Endothelial cell of umbilical vein (primary cell): ENCODE measurements at regions not wholly inside any gene's neighbourhood (a gene's known extent, or its start where the extent isn't known, plus 50 kb on each side); places are given as distances from the start of the nearest gene placed in this dataset.

Source experiments
- BruUV-seq: library from RNA; stranded (reverse); fragments of 400-500 nt; replicated peaks from 2 replicates; lab custom pipeline; 2021; lab: Mats Ljungman, UMichigan
- CTCF ChIA-PET: fragments of 300-600, 350-600 bp; sonication (Branson Sonifier 250); formaldehyde crosslinking; loops from one replicate; lab custom pipeline; 2021; ENCODE audit warnings: antibody characterized with exemption, inconsistent platforms; lab: Charles Lee
- POLR2A ChIA-PET: fragments of 300-600, 350-600 bp; sonication (Branson Sonifier 250); formaldehyde crosslinking; loops from one replicate; lab custom pipeline; 2021; ENCODE audit warnings: antibody characterized with exemption, inconsistent platforms; lab: Charles Lee
- DNase-seq: peaks from one replicate; pipeline ENCODE4 v3.0.0-alpha.2; 2011; ENCODE audit warnings: low read depth, low spot score
- FAIRE-seq: peaks from 2 replicates; lab custom pipeline; 2011; peaks lifted over from hg19 to GRCh38; lab: Jason Lieb, UNC
- H2AFZ ChIP-seq: 2 replicates; pipeline ENCODE4 v1.6.0; 2012; ENCODE audit warnings: low read depth, low read length, control low read depth, inconsistent platforms
- H3K27ac ChIP-seq: 2 replicates; pipeline ENCODE4 v1.5.1; 2011; ENCODE audit warnings: low read depth, mild to moderate bottlenecking, control low read depth, low read length, moderate library complexity; ENCODE audit not compliant: insufficient read depth
- H3K27me3 ChIP-seq, 2 experiments: 2 replicates each; pipeline versions ENCODE4 v1.6.0 to v1.6.1; 2011; ENCODE audit warnings: low read length in 2 of 2, mixed read lengths in 1 of 2; ENCODE audit not compliant: control insufficient read depth in 2 of 2, insufficient read depth in 2 of 2
- H3K36me3 ChIP-seq, 2 experiments: 2 replicates in 1 of 2; 3 replicates in 1 of 2; pipeline ENCODE4 v1.5.1; 2011; ENCODE audit warnings: low read length in 2 of 2, mild to moderate bottlenecking in 1 of 2, moderate library complexity in 1 of 2; ENCODE audit not compliant: control insufficient read depth in 2 of 2, insufficient read depth in 2 of 2; ENCODE audit errors: extremely low read depth in 1 of 2
- H3K4me1 ChIP-seq: 3 replicates; pipeline ENCODE4 v1.5.1; 2011; ENCODE audit warnings: mild to moderate bottlenecking, low read length; ENCODE audit not compliant: control insufficient read depth, insufficient read depth; ENCODE audit errors: extremely low read depth
- H3K4me2 ChIP-seq: 2 replicates; pipeline ENCODE4 v1.6.1; 2011; ENCODE audit warnings: low read length, control low read depth, mixed read lengths; ENCODE audit not compliant: insufficient read depth
- H3K4me3 ChIP-seq, 3 experiments: fragments of 200-600 bp in 1 of 3; sonication (generic), shearing (Covaris generic) in 1 of 3; replicated peaks in 1 of 3; 2 replicates each; pipeline ENCODE4 v1.5.1; 2011 to 2016; ENCODE audit warnings: control low read depth in 3 of 3, low read length in 3 of 3, mild to moderate bottlenecking in 2 of 3, inconsistent platforms in 1 of 3, low read depth in 1 of 3, moderate library complexity in 1 of 3; ENCODE audit not compliant: insufficient read depth in 1 of 3
- H3K79me2 ChIP-seq: 2 replicates; pipeline ENCODE4 v1.6.0; 2012; ENCODE audit warnings: low read length, inconsistent platforms; ENCODE audit not compliant: control insufficient read depth, insufficient read depth
- H3K9ac ChIP-seq: replicated peaks from 2 replicates; pipeline ENCODE3; 2011; ENCODE audit warnings: low read length, control low read depth; ENCODE audit not compliant: insufficient read depth; ENCODE audit errors: extremely low read depth
- H3K9me1 ChIP-seq: replicated peaks from 3 replicates; pipeline ENCODE4 v1.6.0; 2011; ENCODE audit warnings: mild to moderate bottlenecking, low read length; ENCODE audit not compliant: control insufficient read depth, insufficient read depth; ENCODE audit errors: extremely low read depth
- H3K9me3 ChIP-seq: replicated peaks from 2 replicates; pipeline ENCODE4 v1.5.1; 2012; ENCODE audit warnings: low read length, inconsistent platforms; ENCODE audit not compliant: control insufficient read depth, insufficient read depth
- H4K20me1 ChIP-seq: replicated peaks from 2 replicates; pipeline ENCODE3; 2011; ENCODE audit warnings: mild to moderate bottlenecking, low read length; ENCODE audit not compliant: control insufficient read depth, insufficient read depth; ENCODE audit errors: extremely low read depth
- CTCF ChIP-seq, 2 donors: IDR thresholded peaks; 1 replicate in 1 of 2; 2 replicates in 1 of 2; pipeline ENCODE4 v1.5.1; 2011; ENCODE audit warnings: low read length in 2 of 2, mild to moderate bottlenecking in 2 of 2, moderate library complexity in 2 of 2, control low read depth in 1 of 2, inconsistent platforms in 1 of 2, low read depth in 1 of 2; ENCODE audit not compliant: insufficient read depth in 1 of 2; ENCODE audit errors: extremely low read depth in 1 of 2
- EZH2 ChIP-seq: IDR thresholded peaks from 2 replicates; pipeline ENCODE4 v1.6.1; 2012; ENCODE audit warnings: borderline replicate concordance, low read depth, mild to moderate bottlenecking, moderate library complexity, low read length, inconsistent platforms; ENCODE audit not compliant: severe bottlenecking
- FOS ChIP-seq: IDR thresholded peaks from 2 replicates; pipeline ENCODE4 v1.6.1; 2011; ENCODE audit warnings: mild to moderate bottlenecking, low read length, moderate library complexity, borderline replicate concordance; ENCODE audit not compliant: insufficient read depth
- GATA2 ChIP-seq: IDR thresholded peaks from 2 replicates; pipeline ENCODE4 v1.7.0; 2011; ENCODE audit warnings: low read depth, mild to moderate bottlenecking, moderate library complexity, mixed read lengths, low read length; ENCODE audit not compliant: insufficient read length, insufficient read depth
- JUN ChIP-seq: IDR thresholded peaks from 2 replicates; pipeline ENCODE4 v1.6.1; 2011; ENCODE audit warnings: borderline replicate concordance, low read depth; ENCODE audit not compliant: insufficient read length, insufficient read depth
- MAX ChIP-seq: IDR thresholded peaks from 2 replicates; pipeline ENCODE4 v1.6.1; 2011; ENCODE audit not compliant: insufficient read depth, insufficient read length
- MYC ChIP-seq: IDR thresholded peaks from one replicate; pipeline ENCODE4 v1.6.1; 2011; ENCODE audit warnings: mild to moderate bottlenecking, low read depth, low read length
- POLR2A ChIP-seq: IDR thresholded peaks from 2 replicates; pipeline ENCODE4 v1.6.1; 2012; ENCODE audit warnings: low read depth, mild to moderate bottlenecking, control low read depth, low read length
- POLR2AphosphoS5 ChIP-seq: IDR thresholded peaks from 2 replicates; pipeline ENCODE4 v1.6.1; 2012; ENCODE audit warnings: low read depth, mild to moderate bottlenecking, control low read depth, low read length, moderate library complexity; ENCODE audit not compliant: insufficient read depth
- dilution Hi-C: fragments of 300-500 bp; cut with MboI; formaldehyde crosslinking; loops from one replicate; pipeline ENCODE4 v1.15.0; 2019; ENCODE audit warnings: low sequenced_read_pairs; ENCODE audit not compliant: extremely low pct_ligation_motif_present
- intact Hi-C: fragments of 100-400 bp; cut with micrococcal nuclease; formaldehyde crosslinking; loops from one replicate; pipeline ENCODE4 v1.10.0; 2022

DNA sequence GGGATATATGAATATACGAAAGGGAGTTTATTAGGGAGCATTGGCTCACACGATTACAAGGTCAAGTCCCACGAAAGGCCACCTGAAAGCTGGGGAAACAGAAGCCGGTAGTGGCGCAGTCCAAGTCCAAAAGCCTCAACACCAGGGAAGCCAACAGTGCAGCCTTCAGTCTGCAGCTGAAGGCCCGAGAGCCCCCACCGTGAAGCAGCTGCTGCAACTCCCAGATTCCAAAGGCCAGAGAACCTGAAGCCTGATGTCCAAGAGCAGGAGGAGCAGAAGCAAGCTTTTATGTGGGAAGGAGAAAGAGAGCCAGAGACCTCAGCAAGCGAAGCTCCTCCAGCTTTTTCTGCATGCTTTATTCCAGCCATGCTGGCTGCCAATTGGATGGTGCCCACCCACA is 275.8 kb downstream of the PTTG2 start:
- Histone ChIP-seq H3K36me3 (no peaks in the 10 kb centered on the region), H3K4me2 (no peak overlapping the region), H3K79me2 (no peaks in the 10 kb centered on the region), H4K20me1 (no peaks in the 10 kb centered on the region), H3K4me3 (no peak overlapping the region), H3K4me1 (peaks cover 12% of the 10 kb centered on the region), H3K9me1 (no peaks in the 10 kb centered on the region), H2AFZ (no peak overlapping the region), H3K27ac (no peak overlapping the region), H3K27me3 (no peaks in the 10 kb centered on the region), H3K9ac (no peak overlapping the region), H3K9me3 (no peaks in the 10 kb centered on the region)
- intact Hi-C loops = loop anchor here (5.0 kb wide), 1 partner anchor 44 kb away; no protein-coding TSS in a partner anchor
- no TSS peak for BruUV-seq
- dilution Hi-C loops = no loop called here
- no peak for FAIRE-seq
- POLR2A ChIA-PET = no interaction called here
- CTCF ChIA-PET = interaction anchor here (1.6 to 2.7 kb wide), 2 partner anchors 24 to 83 kb away, joined by 4 to 8 read pairs; no protein-coding TSS in a partner anchor
- no peak for DNase-seq
- no peak for TF ChIP-seq FOS
- no peak for TF ChIP-seq POLR2A
- TF ChIP-seq POLR2AphosphoS5 = no peak
- no peak for TF ChIP-seq MAX
- TF ChIP-seq EZH2 = no peak
- TF ChIP-seq MYC = no peak

- POLR2A ChIA-PET = no interaction called here
- CTCF ChIA-PET = interaction anchor here (1.6 to 2.7 kb wide), 2 partner anchors 24 to 83 kb away, joined by 4 to 8 read pairs; no protein-coding TSS in a partner anchor
- no TSS peak for BruUV-seq
- TF ChIP-seq POLR2AphosphoS5 (no peak), GATA2 (no peak), CTCF (IDR thresholded peaks at IDR 0.05; ENCODE audit: extremely low read depth in 1 of 2, insufficient read depth in 1 of 2, low read depth in 1 of 2, low read length in 2 of 2) (no peak), EZH2 (no peak), MYC (no peak), JUN (no peak)
- intact Hi-C loops = loop anchor here (5.0 kb wide), 1 partner anchor 44 kb away; no protein-coding TSS in a partner anchor
- peaks cover 12% of the 10 kb centered on the region for H3K4me1 ChIP-seq
- H3K9me3 ChIP-seq = no peaks in the 10 kb centered on the region
- H3K79me2 ChIP-seq = no peaks in the 10 kb centered on the region
- H3K4me3 ChIP-seq = no peak overlapping the region
- no peaks in the 10 kb centered on the region for H3K27me3 ChIP-seq
- H3K27ac ChIP-seq = peak overlapping the region; percentile 61
- no peaks in the 10 kb centered on the region for H4K20me1 ChIP-seq
- dilution Hi-C loops = no loop called here
- H3K36me3 ChIP-seq = no peaks in the 10 kb centered on the region
- FAIRE-seq (peak; percentile 24), DNase-seq (no peak)
- peak overlapping the region; percentile 74 for H2AFZ ChIP-seq
- peak overlapping the region; percentile 75 for H3K4me2 ChIP-seq
- H3K9me1 ChIP-seq = no peaks in the 10 kb centered on the region
- no peak overlapping the region for H3K9ac ChIP-seq
These were observed 276.3 kb downstream of the PTTG2 start for GRCh38 chr4:38236503-38236902.
